SH-SY5Y (cell line): ENCODE measurements at regions not wholly inside any gene's neighbourhood (a gene's known extent, or its start where the extent isn't known, plus 50 kb on each side); places are given as distances from the start of the nearest gene placed in this dataset.

Experiments
- GATA2 ChIP-seq: IDR thresholded peaks from 2 replicates; pipeline ENCODE4 v1.6.1; 2011; ENCODE audit warnings: mild to moderate bottlenecking, low read depth, low read length
- GATA3 ChIP-seq: IDR thresholded peaks from 2 replicates; pipeline ENCODE4 v1.6.1; 2011; ENCODE audit warnings: low read depth, mild to moderate bottlenecking, low read length, moderate library complexity

- TF ChIP-seq GATA2 (no peak), GATA3 (no peak)
Observed at GRCh38 chr15:75109021-75109735, 85.8 kb downstream of the PPCDC start.
